Activated CD4-positive, alpha-beta memory T cell treated with anti-CD3 and anti-CD28 coated beads for 36 hours (primary cell): ENCODE measurements at regions not wholly inside any gene's neighbourhood (a gene's known extent, or its start where the extent isn't known, plus 50 kb on each side); places are given as distances from the start of the nearest gene placed in this dataset.

Experiments
- CTCF ChIA-PET: fragments of 350-600 bp; sonication (Branson Sonifier 250); formaldehyde crosslinking; loops from one replicate; lab custom pipeline; 2021; ENCODE audit warnings: antibody characterized with exemption, inconsistent platforms; lab: Charles Lee
- POLR2A ChIA-PET: fragments of 350-600 bp; sonication (Branson Sonifier 250); formaldehyde crosslinking; loops from one replicate; lab custom pipeline; 2021; ENCODE audit warnings: antibody characterized with exemption; lab: Charles Lee
- DNase-seq: peaks from one replicate; pipeline ENCODE4 v3.0.0-alpha.2; 2020
- H3K27ac Mint-ChIP-seq: one replicate; pipeline ENCODE4 v1.8.0; 2021; ENCODE audit warnings: mixed read lengths
- H3K27me3 Mint-ChIP-seq: one replicate; pipeline ENCODE4 v1.8.0; 2021; ENCODE audit warnings: mixed read lengths
- H3K36me3 Mint-ChIP-seq: one replicate; pipeline ENCODE4 v1.8.0; 2021; ENCODE audit warnings: mixed read lengths
- H3K4me1 Mint-ChIP-seq: one replicate; pipeline ENCODE4 v1.8.0; 2021; ENCODE audit warnings: low read depth, mixed read lengths
- H3K4me3 Mint-ChIP-seq: one replicate; pipeline ENCODE4 v1.8.0; 2021; ENCODE audit warnings: mild to moderate bottlenecking, mixed read lengths
- H3K9me3 Mint-ChIP-seq: one replicate; pipeline ENCODE4 v1.8.0; 2021; ENCODE audit warnings: mixed read lengths
- intact Hi-C: fragments of 100-400 bp; cut with micrococcal nuclease; formaldehyde crosslinking; loops from one replicate; pipeline ENCODE4 v1.15.1; 2023

DNA sequence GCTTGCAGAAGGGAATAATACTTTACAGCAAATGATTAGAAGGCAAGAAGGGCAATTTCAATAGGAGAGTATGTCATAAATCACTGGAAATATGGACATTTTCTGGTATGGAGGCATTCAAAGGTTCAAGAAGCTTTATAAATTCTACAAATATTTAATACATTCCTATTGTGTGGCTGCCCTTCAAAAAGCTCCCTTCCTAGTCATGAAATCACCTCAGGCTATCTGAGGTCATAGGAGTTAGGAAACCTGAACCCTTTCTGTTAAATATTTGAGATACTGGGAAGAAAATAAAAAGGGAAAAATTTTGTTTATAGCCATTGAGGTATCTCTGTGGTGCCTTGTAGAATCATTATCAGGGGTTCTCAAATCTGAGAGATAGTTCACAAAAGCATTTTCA, 316.8 kb upstream of the EMCN start:
- no peak overlapping the region for H3K27ac Mint-ChIP-seq
- CTCF ChIA-PET = no interaction called here
- H3K27me3 Mint-ChIP-seq = peaks cover 4% of the 10 kb centered on the region
- H3K4me3 Mint-ChIP-seq = no peak overlapping the region
- no peaks in the 10 kb centered on the region for H3K4me1 Mint-ChIP-seq
- POLR2A ChIA-PET = no interaction called here
- DNase-seq = no peak
- peaks cover 3% of the 10 kb centered on the region for H3K9me3 Mint-ChIP-seq
- intact Hi-C loops = no loop called here
- H3K36me3 Mint-ChIP-seq = no peaks in the 10 kb centered on the region

DNA sequence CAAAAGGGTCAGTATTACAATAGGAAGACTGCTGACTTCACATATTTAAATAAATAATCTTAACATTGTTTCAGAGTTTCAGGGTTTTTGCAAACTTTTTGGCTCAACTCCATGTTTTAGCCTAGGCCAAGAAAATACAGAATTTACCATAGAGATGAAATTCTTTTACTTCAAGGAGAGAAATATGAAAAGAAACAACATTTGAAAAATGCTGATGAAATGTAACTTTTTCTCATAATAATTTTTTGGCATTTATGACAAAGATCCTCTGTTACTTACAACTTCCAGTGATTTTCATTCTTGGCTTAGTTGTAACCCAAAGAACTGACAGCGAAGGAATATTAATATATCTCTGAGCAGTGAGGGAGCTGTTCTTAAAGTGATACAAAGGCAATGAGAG, 316.1 kb upstream of the EMCN start:
- ChIA-PET POLR2A (no interaction called here), CTCF (no interaction called here)
- no peak for DNase-seq
- peaks cover 4% of the 10 kb centered on the region for H3K27me3 Mint-ChIP-seq
- peaks cover 7% of the 10 kb centered on the region for H3K9me3 Mint-ChIP-seq
- intact Hi-C loops = no loop called here
- no peaks in the 10 kb centered on the region for H3K4me1 Mint-ChIP-seq
- H3K4me3 Mint-ChIP-seq = no peak overlapping the region
- no peak overlapping the region for H3K27ac Mint-ChIP-seq
- no peaks in the 10 kb centered on the region for H3K36me3 Mint-ChIP-seq

DNA sequence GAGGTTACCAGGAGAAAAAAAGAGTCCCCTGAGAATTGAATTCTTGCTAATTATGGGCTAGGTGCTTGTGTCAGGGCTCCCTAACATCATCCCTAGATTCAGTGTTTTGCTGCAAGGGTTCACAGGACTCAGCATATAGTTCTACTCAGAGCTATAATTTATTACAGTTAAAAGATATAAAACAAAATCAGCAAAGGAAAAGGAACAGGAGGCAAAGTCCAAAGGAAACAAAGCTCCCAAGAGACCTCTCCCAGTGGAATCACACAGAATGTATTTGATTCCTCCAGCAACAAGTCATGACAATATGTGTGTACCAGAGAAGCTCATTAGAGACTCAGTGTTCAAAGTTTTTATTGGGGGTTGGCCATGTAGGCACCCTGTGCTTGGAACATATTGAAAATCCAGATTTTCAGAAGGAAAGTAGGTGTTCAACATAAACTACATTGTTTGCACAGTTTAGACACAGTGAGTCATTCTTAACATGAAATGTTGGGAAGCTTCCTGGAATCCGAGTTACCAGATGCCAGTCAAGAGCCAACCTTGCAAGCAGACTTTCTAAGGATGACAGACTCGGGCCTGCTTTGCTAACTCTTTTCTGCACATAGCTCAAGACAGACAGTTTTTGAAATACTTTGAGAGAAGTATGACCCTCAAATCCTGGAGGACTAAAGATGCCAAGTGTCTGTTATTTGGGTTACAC, 311.3 kb upstream of the EMCN start:
- POLR2A ChIA-PET = no interaction called here
- Mint-ChIP-seq H3K27me3 (no peaks in the 10 kb centered on the region), H3K9me3 (peaks cover 11% of the 10 kb centered on the region), H3K36me3 (no peaks in the 10 kb centered on the region), H3K4me3 (no peak overlapping the region), H3K4me1 (peaks cover under 1% of the 10 kb centered on the region), H3K27ac (no peak overlapping the region)
- DNase-seq = no peak
- intact Hi-C loops = no loop called here
- CTCF ChIA-PET = no interaction called here

- ChIA-PET POLR2A (no interaction called here), CTCF (no interaction called here)
- Mint-ChIP-seq H3K36me3 (no peaks in the 10 kb centered on the region), H3K27me3 (no peaks in the 10 kb centered on the region), H3K9me3 (peaks cover 11% of the 10 kb centered on the region), H3K4me3 (no peak overlapping the region), H3K27ac (no peak overlapping the region), H3K4me1 (peaks cover 7% of the 10 kb centered on the region)
- intact Hi-C loops = no loop called here
- no peak for DNase-seq
Measured at GRCh38 chr4:100828364-100828763, 310.5 kb upstream of the EMCN start.

DNA sequence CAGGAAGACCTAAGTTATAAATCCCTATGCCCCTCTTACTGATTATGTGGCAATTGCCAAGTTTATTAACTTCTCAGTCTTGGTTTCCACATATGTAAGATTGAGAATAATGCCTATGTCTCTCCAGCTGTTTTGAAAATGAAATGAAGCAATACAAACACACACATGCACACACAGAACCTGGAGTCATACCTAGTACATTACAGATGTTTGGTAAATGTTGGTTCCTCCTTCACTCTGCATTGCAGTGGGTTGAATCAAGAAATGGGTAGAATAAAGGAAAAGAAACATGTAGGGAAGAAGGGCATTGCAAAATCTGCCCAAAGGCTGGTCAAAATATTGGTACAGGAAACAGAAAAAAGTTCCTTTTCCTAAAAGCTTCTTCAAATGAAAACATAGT, 309.9 kb upstream of the EMCN start:
- intact Hi-C loops = no loop called here
- peaks cover 11% of the 10 kb centered on the region for H3K9me3 Mint-ChIP-seq
- ChIA-PET POLR2A (no interaction called here), CTCF (no interaction called here)
- no peak overlapping the region for H3K4me3 Mint-ChIP-seq
- H3K36me3 Mint-ChIP-seq = no peaks in the 10 kb centered on the region
- no peaks in the 10 kb centered on the region for H3K27me3 Mint-ChIP-seq
- peaks cover 12% of the 10 kb centered on the region for H3K4me1 Mint-ChIP-seq
- DNase-seq = no peak
- no peak overlapping the region for H3K27ac Mint-ChIP-seq

DNA sequence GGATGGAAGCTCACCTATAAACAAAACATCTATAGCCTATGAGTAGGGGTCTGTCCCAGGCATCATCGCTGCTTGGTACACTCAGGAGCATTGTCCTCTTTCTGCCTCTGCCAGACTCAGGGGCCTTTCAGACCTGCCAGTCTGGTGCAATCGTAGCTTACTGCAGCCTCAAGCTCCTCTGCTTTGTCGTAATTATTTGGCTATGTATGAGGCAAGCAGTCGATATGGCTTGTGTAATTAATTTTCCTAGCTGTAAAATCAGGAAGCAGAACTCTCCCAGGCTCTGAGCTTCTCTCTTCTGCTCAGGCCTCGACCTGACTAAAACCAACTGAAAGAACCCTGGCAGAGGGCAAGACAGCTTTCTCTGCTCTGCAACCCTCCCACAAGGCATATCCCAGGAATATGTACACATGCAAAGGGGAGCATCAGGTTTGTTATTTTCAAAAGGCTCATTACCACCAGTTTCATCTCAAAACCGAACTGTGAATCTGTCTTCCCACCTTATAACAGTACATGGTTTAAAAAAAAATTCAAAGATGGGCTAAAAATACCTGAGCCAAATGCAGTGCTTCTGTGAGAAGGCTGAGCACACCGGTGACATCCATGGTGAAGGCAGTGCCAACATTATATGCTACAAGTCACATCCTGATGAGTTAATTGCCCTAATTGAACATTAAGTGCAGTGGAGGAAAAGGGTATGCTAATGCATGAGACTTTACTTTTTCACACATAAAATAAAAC, 309.2 kb upstream of the EMCN start:
- Mint-ChIP-seq H3K36me3 (no peaks in the 10 kb centered on the region), H3K4me3 (no peak overlapping the region)

GRCh38 chr4:100826067-100826466, 308.2 kb upstream of the EMCN start:
- H3K4me1 Mint-ChIP-seq = peaks cover 15% of the 10 kb centered on the region
- intact Hi-C loops = no loop called here

More for the DNA sequence above, 309.2 kb upstream of the EMCN start:
- ChIA-PET CTCF (no interaction called here), POLR2A (no interaction called here)
- Mint-ChIP-seq H3K27ac (no peak overlapping the region), H3K4me1 (peaks cover 15% of the 10 kb centered on the region), H3K27me3 (no peaks in the 10 kb centered on the region), H3K9me3 (peaks cover 11% of the 10 kb centered on the region)
- DNase-seq = no peak
- intact Hi-C loops = no loop called here

GRCh38 chr4:100823993-100824323, 306.1 kb upstream of the EMCN start:
- Mint-ChIP-seq H3K4me3 (no peak overlapping the region), H3K27me3 (no peaks in the 10 kb centered on the region), H3K36me3 (no peaks in the 10 kb centered on the region), H3K27ac (peak overlapping the region; percentile 88), H3K9me3 (peaks cover 5% of the 10 kb centered on the region), H3K4me1 (peaks cover 15% of the 10 kb centered on the region)
- CTCF ChIA-PET = interaction anchor here (1.7 kb wide), 1 partner anchor 196 kb away, joined by 8 read pairs; no protein-coding TSS in a partner anchor
- intact Hi-C loops = loop anchor here (1.0 to 5.0 kb wide), 11 partner anchors 25 to 741 kb away; partner anchors contain the start of gene PPP3CA
- DNase-seq = no peak
- POLR2A ChIA-PET = no interaction called here

More at GRCh38 chr4:100826067-100826466, 308.2 kb upstream of the EMCN start:
- Mint-ChIP-seq H3K27me3 (no peaks in the 10 kb centered on the region), H3K27ac (no peak overlapping the region), H3K4me3 (no peak overlapping the region), H3K9me3 (peaks cover 11% of the 10 kb centered on the region), H3K36me3 (no peaks in the 10 kb centered on the region)
- CTCF ChIA-PET = interaction anchor here (0.6 kb wide), 1 partner anchor 1945 kb away, joined by 3 read pairs; no protein-coding TSS in a partner anchor
- POLR2A ChIA-PET = no interaction called here
- no peak for DNase-seq

GRCh38 chr4:100823066-100823992, 305.5 kb upstream of the EMCN start:
- no peaks in the 10 kb centered on the region for H3K36me3 Mint-ChIP-seq
- ChIA-PET CTCF (interaction anchor here (1.7 kb wide), 1 partner anchor 196 kb away, joined by 8 read pairs; no protein-coding TSS in a partner anchor), POLR2A (no interaction called here)
- peak overlapping the region; percentile 88 for H3K27ac Mint-ChIP-seq
- intact Hi-C loops = loop anchor here (1.0 to 5.0 kb wide), 11 partner anchors 26 to 740 kb away; partner anchors contain the start of gene PPP3CA
- DNase-seq = peak; percentile 57
- no peak overlapping the region for H3K4me3 Mint-ChIP-seq
- H3K27me3 Mint-ChIP-seq = no peaks in the 10 kb centered on the region
- H3K9me3 Mint-ChIP-seq = peaks cover under 1% of the 10 kb centered on the region
- H3K4me1 Mint-ChIP-seq = peaks cover 15% of the 10 kb centered on the region

- Mint-ChIP-seq H3K4me3 (no peak overlapping the region), H3K27me3 (no peaks in the 10 kb centered on the region), H3K9me3 (no peaks in the 10 kb centered on the region), H3K27ac (no peak overlapping the region), H3K4me1 (peaks cover 15% of the 10 kb centered on the region), H3K36me3 (no peaks in the 10 kb centered on the region)
- DNase-seq = no peak
- POLR2A ChIA-PET = no interaction called here
- CTCF ChIA-PET = no interaction called here
- intact Hi-C loops = loop anchor here (5.0 kb wide), 1 partner anchor 282 kb away; no protein-coding TSS in a partner anchor
Measured at GRCh38 chr4:100820249-100820648, 302.4 kb upstream of the EMCN start.

GRCh38 chr4:100819505-100819904, 301.7 kb upstream of the EMCN start:
- ChIA-PET CTCF (no interaction called here), POLR2A (no interaction called here)
- H3K36me3 Mint-ChIP-seq = no peaks in the 10 kb centered on the region
- H3K9me3 Mint-ChIP-seq = no peaks in the 10 kb centered on the region
- H3K4me1 Mint-ChIP-seq = peaks cover 15% of the 10 kb centered on the region
- no peak for DNase-seq
- H3K27ac Mint-ChIP-seq = no peak overlapping the region
- intact Hi-C loops = no loop called here
- no peaks in the 10 kb centered on the region for H3K27me3 Mint-ChIP-seq
- H3K4me3 Mint-ChIP-seq = no peak overlapping the region
